ENCODE measurements at regions not wholly inside any gene's neighbourhood (a gene's known extent, or its start where the extent isn't known, plus 50 kb on each side); places are given as distances from the start of the nearest gene placed in this dataset.

DNA sequence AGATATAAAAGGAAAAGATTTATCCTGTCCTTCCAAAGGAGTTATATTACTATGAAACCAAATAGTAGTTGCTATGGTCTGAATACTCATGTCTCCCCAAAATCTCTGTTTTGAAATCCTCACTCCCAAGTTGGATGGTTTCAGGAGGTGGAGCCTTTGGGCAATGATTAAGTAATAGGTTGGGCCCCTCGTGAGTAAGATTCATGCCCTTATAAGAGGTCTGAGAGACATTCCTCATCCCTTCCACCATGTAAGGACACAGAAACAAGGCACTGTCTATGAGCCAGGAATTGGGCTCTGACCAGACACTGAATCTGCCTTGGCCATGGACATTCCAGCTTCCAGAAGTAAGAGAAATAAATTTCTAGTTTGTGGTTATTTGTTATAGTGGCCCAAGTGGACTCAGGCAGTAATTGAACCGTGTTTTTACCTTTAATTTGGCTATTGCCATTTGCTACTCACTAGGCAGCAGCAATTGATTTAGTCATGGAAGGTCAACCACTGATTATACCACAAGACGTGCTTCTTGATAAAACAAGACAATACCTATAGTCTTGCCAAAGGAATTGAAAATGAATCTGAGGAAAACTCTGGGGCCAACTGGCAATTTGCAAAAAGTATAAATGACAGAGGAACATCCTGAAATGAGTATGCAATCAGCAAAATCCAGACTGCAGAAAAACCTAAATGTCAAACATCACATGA, 717.4 kb upstream of the SPRY2 start:
- intact Hi-C loops (cut with DNase I) = no loop called here
- no peak for FAIRE-seq

GRCh38 chr13:81051873-81052272, 710.9 kb upstream of the SPRY2 start:
- no peak for FAIRE-seq
- no peak for ATAC-seq
- intact Hi-C loops (cut with DNase I) = no loop called here
- no peak overlapping the region for H3K27ac ChIP-seq
- no peak overlapping the region for H3K4me3 ChIP-seq
- H3K9me3 ChIP-seq = no peaks in the 10 kb centered on the region
- H3K36me3 ChIP-seq = no peaks in the 10 kb centered on the region
- no peaks in the 10 kb centered on the region for H3K4me1 ChIP-seq
- no peak for TF ChIP-seq CTCF (IDR thresholded peaks at IDR 0.05)
- no peaks in the 10 kb centered on the region for H3K27me3 ChIP-seq
- DNase-seq = no peak

More for the DNA sequence above, 717.4 kb upstream of the SPRY2 start:
- Histone ChIP-seq H3K27me3 (no peaks in the 10 kb centered on the region), H3K9me3 (no peaks in the 10 kb centered on the region), H3K4me3 (no peak overlapping the region), H3K27ac (no peak overlapping the region), H3K36me3 (no peaks in the 10 kb centered on the region), H3K4me1 (no peaks in the 10 kb centered on the region)
- 31 to 42% methylated on average over 3 of the region's 3 CpGs for WGBS, 2 donors
- no peak for DNase-seq
- no peak for TF ChIP-seq CTCF (IDR thresholded peaks at IDR 0.05)
- no peak for ATAC-seq

DNA sequence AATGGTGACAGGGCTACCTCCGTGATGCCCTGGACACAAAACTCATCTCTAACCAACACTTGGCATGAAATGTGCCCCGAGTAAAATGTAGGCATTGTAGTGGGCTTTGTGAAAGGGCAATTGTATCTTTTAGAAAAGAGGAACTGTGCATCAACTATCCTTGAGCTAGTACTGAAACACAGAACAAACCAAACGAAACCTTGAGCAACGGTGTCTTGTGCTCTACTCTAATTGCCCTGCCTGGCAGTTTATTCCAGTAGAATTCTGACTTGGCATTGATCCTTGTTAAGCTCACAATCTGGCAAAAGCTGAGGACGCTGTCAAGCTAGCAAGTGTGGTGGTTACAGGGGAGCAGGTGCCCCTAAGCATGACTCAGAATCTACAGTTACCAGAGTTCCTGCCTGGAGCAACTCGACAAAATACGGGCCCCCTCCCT, 707.1 kb upstream of the SPRY2 start:
- no peaks in the 10 kb centered on the region for H3K36me3 ChIP-seq
- 55 to 66% methylated on average over 7 of the region's 7 CpGs for WGBS, 2 donors
- FAIRE-seq (no peak), DNase-seq (no peak), ATAC-seq (no peak)
- no peak overlapping the region for H3K4me3 ChIP-seq
- intact Hi-C loops (cut with DNase I) = no loop called here
- H3K4me1 ChIP-seq = no peaks in the 10 kb centered on the region
- H3K27me3 ChIP-seq = no peaks in the 10 kb centered on the region
- no peaks in the 10 kb centered on the region for H3K9me3 ChIP-seq
- H3K27ac ChIP-seq = no peak overlapping the region
- no peak for TF ChIP-seq CTCF (IDR thresholded peaks at IDR 0.05)

GRCh38 chr13:81041761-81042160, 700.8 kb upstream of the SPRY2 start:
- no peak for TF ChIP-seq CTCF (IDR thresholded peaks at IDR 0.05)
- H3K9me3 ChIP-seq = no peaks in the 10 kb centered on the region
- DNase-seq (no peak), ATAC-seq (no peak), FAIRE-seq (no peak)
- no peak overlapping the region for H3K4me3 ChIP-seq
- no peaks in the 10 kb centered on the region for H3K36me3 ChIP-seq
- H3K4me1 ChIP-seq = no peaks in the 10 kb centered on the region
- 47 to 49% methylated on average over 1 of the region's 1 CpG for WGBS, 2 donors
- no peaks in the 10 kb centered on the region for H3K27me3 ChIP-seq
- H3K27ac ChIP-seq = no peak overlapping the region
- intact Hi-C loops (cut with DNase I) = no loop called here

- ATAC-seq (no peak), FAIRE-seq (no peak), DNase-seq (no peak)
- no peak for TF ChIP-seq CTCF (IDR thresholded peaks at IDR 0.05)
- Histone ChIP-seq H3K9me3 (no peaks in the 10 kb centered on the region), H3K4me3 (no peak overlapping the region), H3K4me1 (no peaks in the 10 kb centered on the region), H3K36me3 (no peaks in the 10 kb centered on the region), H3K27me3 (no peaks in the 10 kb centered on the region), H3K27ac (no peak overlapping the region)
- 28 to 30% methylated on average over 1 of the region's 1 CpG for whole genome bisulfite sequencing, 2 donors
- intact Hi-C loops (cut with DNase I) = no loop called here
Observed at GRCh38 chr13:81031996-81032395, 691.1 kb upstream of the SPRY2 start.

All from pancreas (tissue), 10 donors.